Stimulated activated CD4-positive, alpha-beta T cell treated with anti-CD3 and anti-CD28 coated beads, Interleukin-1b, Interleukin-23, amount 100 ng/mL, for 48 hours (primary cell): ENCODE measurements at regions not wholly inside any gene's neighbourhood (a gene's known extent, or its start where the extent isn't known, plus 50 kb on each side); places are given as distances from the start of the nearest gene placed in this dataset.

Experiments used
- DNase-seq: peaks from one replicate; pipeline ENCODE4 v3.0.0-alpha.2; 2020

DNA sequence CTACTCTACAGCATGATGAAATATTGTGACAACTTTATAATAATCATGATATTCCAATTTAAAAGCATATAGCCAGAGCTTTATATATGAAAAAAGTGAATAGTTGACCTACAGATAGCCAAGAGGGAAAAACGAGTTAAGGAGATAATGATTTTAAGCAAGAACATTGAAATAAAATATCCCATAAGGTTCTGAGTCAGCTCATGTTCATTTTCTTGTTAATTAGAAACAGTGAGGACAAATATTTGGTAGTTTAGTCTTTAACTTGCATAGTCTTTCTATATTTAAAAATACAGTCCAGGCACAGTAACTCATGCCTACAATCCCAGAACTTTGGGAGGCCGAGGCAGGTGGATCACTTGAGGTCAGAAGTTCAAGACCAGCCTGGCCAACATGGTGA lies 55.8 kb upstream of the CDH6 start:
- DNase-seq, result no peak

DNA sequence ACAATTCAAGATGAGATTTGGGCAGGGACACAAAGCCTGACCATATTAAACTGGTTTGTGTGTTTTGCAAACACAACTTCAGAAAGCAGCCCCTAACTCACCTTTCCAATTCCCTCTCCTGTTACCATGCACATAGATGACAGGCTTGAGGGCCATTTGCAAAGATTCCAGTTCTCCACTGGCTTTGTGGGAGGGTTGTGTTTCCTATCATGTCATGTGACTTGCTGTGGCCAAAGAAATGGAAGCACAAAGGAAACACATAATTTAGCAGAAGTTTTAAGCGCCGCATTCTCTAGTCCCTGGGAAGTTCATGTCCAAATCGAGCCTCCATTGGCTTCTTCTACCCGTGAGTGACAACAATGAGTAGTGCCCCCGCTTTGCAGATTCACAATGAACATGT lies 57.9 kb upstream of the CDH6 start:
- no peak for DNase-seq

DNA sequence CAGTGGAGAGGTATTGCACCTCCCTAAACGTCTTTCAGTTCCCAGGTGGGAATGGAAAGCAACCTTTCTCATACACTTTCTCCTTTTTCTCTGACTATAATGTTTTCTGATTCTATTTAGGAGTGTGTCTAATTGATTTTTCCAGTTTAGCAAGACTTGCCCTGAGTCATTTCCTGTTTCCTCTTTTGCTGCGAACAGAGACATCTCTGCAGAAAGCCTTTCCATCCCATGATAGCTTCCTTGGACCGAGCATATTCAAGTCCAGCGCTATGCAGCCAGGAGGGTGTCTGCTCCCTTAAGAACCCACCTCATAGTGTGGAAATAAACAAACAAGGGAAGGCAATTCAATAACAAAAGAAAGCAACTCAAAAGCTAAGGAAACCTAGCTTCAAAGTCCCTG lies 60.0 kb upstream of the CDH6 start:
- DNase-seq, result no peak

GRCh38 chr5:31131381-31131891 lies 62.0 kb upstream of the CDH6 start:
- no peak for DNase-seq

- DNase-seq, result no peak
Measured at GRCh38 chr5:31130676-31131075, 62.8 kb upstream of the CDH6 start.

GRCh38 chr5:31124651-31125305 lies 68.7 kb upstream of the CDH6 start:
- DNase-seq, result no peak

GRCh38 chr5:31124026-31124425 lies 69.5 kb upstream of the CDH6 start:
- no peak for DNase-seq

GRCh38 chr5:31122998-31123951 lies 70.2 kb upstream of the CDH6 start:
- DNase-seq, result no peak

GRCh38 chr5:31121224-31121623 lies 72.3 kb upstream of the CDH6 start:
- DNase-seq, result no peak

- no peak for DNase-seq
Measured at GRCh38 chr5:31120642-31120948, 72.9 kb upstream of the CDH6 start.

DNA sequence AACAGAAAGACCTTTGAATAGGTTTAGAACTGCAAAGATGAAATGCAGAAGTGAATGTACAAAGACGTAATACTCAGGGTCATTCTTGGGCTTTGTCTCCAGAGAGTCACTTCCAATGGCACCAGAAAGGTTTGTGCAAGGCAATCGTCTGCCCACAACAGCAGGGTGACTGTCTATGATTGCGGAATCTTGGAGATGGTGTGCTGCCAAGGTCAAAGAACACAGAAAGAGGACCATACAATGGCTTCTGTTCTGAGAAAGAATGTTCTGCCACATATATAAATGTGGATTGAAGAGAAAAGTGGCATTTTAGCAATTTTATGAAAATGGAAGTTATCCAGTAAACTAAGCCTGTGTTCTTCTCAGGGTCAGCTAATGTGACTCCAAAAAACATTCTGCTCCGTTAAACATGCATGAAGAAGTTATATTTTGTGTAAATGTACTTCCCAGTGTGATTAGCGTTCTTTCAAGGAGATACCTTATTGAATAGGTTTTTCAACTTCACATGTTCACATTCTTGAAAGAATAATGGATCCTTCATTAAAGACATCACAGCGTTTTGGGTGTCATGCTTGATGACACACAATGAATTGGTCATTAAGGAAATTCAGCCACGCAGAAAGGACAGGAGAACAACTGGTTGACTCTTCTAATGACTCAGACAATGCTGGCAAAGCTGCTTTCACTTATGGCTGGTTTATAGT lies 73.4 kb upstream of the CDH6 start:
- DNase-seq, result no peak

GRCh38 chr5:31116466-31117031 lies 76.9 kb upstream of the CDH6 start:
- DNase-seq, result no peak

DNA sequence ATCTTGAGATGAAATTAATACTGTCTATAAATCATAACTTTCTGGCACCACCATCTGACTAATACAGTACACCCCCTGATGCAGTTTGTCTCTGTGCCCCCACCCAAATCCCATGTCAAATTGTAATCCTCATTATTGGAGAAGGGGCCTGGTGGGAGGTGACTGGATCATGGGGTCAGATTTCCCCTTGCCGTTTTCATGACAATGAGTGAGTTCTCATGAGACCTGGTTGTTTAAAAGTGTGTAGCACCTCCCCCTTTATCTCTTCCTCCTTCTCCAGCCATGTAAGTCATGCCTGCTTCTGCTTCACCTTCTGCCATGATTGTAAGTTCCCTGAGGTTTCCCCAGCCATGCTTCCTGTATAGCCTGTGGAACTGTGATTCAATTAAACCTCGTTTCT lies 78.7 kb upstream of the CDH6 start:
- no peak for DNase-seq

GRCh38 chr5:31113666-31114350 lies 79.7 kb upstream of the CDH6 start:
- no peak for DNase-seq

DNA sequence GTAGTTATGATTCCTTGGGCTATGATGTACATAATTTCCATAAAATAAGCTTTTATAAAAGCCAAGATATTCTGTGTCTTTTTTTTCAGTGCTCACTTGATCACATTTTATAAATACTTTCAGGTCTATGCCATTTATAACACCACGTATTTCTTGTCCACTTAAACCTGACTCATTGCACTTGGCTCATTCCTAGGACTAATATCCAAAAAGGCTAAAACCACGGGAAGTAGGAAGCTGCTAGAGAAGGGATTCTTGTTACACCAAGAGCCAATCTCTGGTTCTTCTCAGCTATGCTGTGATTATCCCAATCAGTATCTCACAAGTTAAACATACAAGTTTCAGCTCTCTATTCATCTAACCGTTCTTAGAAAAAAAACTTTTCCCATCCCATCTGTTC lies 80.4 kb upstream of the CDH6 start:
- no peak for DNase-seq

DNA sequence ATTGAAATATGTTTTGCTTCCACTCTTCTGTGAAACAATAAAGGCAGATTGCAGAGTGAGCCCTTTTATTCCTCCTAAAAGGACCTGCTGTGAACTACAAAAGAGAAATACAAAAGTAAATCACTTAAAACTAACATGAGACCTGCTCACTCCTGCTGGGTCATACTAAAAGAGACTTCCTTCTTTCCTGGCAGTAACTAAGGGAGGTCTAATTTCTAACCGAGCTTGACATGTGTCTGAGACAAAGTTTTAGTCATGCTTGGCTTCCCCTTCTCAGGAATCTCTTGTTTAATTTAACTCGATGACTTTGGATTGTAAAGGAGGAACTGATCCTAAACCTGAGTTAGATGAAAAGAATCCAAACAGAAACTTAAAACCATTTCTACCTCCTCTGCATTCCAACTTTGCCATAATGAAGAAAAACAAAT lies 86.4 kb upstream of the CDH6 start:
- DNase-seq, result no peak

GRCh38 chr5:31106691-31107090 lies 86.8 kb upstream of the CDH6 start:
- no peak for DNase-seq

GRCh38 chr5:31106278-31106677 lies 87.2 kb upstream of the CDH6 start:
- no peak for DNase-seq

DNA sequence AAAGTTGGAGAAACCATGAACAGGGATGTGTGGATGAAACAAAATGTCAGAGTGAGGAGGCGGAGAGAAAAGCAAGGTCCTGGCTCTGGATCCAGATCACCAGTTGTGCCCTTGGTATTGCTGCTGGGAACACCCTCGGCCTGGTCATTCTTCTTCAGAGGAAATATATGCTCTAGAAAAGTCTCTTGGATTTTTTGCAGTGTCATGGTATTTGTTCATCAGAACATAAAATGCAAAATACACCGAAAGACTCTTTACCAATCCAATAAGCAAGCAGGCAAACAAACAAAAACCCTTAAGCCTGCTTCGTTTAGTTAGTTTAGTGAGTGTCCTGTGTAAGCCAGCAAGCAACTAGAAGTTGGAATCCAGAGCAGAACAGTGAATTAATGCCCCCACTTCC lies 88.7 kb upstream of the CDH6 start:
- no peak for DNase-seq

- no peak for DNase-seq
Measured at GRCh38 chr5:31100781-31101310, 92.6 kb upstream of the CDH6 start.

- DNase-seq, result no peak
Measured at GRCh38 chr5:31100047-31100575, 93.4 kb upstream of the CDH6 start.

GRCh38 chr5:31098811-31099210 lies 94.7 kb upstream of the CDH6 start:
- DNase-seq, result no peak
